ENCODE measurements at regions not wholly inside any gene's neighbourhood (a gene's known extent, or its start where the extent isn't known, plus 50 kb on each side); places are given as distances from the start of the nearest gene placed in this dataset.

- no peak for DNase-seq (ENCODE audit: low read depth)
- TF ChIP-seq CTCF (conservative IDR thresholded peaks at IDR 0.05; ENCODE audit: low read depth, low read length) = no peak
- H3K4me3 ChIP-seq (ENCODE audit: low read depth, low read length) = no peak overlapping the region
Measured at GRCh38 chr7:153472516-153472915, 579.7 kb upstream of the DPP6 start.

- DNase-seq (ENCODE audit: low read depth) = no peak
- no peak for TF ChIP-seq CTCF (conservative IDR thresholded peaks at IDR 0.05; ENCODE audit: low read depth, low read length)
- H3K4me3 ChIP-seq (ENCODE audit: low read depth, low read length) = no peak overlapping the region
Measured at GRCh38 chr7:153473185-153473584, 579.0 kb upstream of the DPP6 start.

- no peak for TF ChIP-seq CTCF (conservative IDR thresholded peaks at IDR 0.05; ENCODE audit: low read depth, low read length)
- no peak for DNase-seq (ENCODE audit: low read depth)
- no peak overlapping the region for H3K4me3 ChIP-seq (ENCODE audit: low read depth, low read length)
Measured at GRCh38 chr7:153475239-153475638, 577.0 kb upstream of the DPP6 start.

- no peak overlapping the region for H3K4me3 ChIP-seq (ENCODE audit: low read depth, low read length)
- DNase-seq (ENCODE audit: low read depth) = no peak
- TF ChIP-seq CTCF (conservative IDR thresholded peaks at IDR 0.05; ENCODE audit: low read depth, low read length) = no peak
Measured at GRCh38 chr7:153476166-153476565, 576.0 kb upstream of the DPP6 start.

GRCh38 chr7:153496257-153496656 lies 555.9 kb upstream of the DPP6 start:
- no peak overlapping the region for H3K4me3 ChIP-seq (ENCODE audit: low read depth, low read length)
- no peak for TF ChIP-seq CTCF (conservative IDR thresholded peaks at IDR 0.05; ENCODE audit: low read depth, low read length)
- DNase-seq (ENCODE audit: low read depth) = no peak

GRCh38 chr7:153503093-153503492 lies 549.1 kb upstream of the DPP6 start:
- no peak for DNase-seq (ENCODE audit: low read depth)
- TF ChIP-seq CTCF (conservative IDR thresholded peaks at IDR 0.05; ENCODE audit: low read depth, low read length) = no peak
- no peak overlapping the region for H3K4me3 ChIP-seq (ENCODE audit: low read depth, low read length)

- TF ChIP-seq CTCF (conservative IDR thresholded peaks at IDR 0.05; ENCODE audit: low read depth, low read length) = no peak
- no peak overlapping the region for H3K4me3 ChIP-seq (ENCODE audit: low read depth, low read length)
- DNase-seq (ENCODE audit: low read depth) = no peak
Measured at GRCh38 chr7:153504288-153505075, 547.7 kb upstream of the DPP6 start.
